DMS 273 (cell line): ENCODE measurements at regions not wholly inside any gene's neighbourhood (a gene's known extent, or its start where the extent isn't known, plus 50 kb on each side); places are given as distances from the start of the nearest gene placed in this dataset.
"Not testable (repeated sequence)": the region's sequence is repeated elsewhere in the genome, so short reads cannot be mapped to it uniquely, and the experiment has no call there.

Experiments used
- DNase-seq: peaks from one replicate; lab custom pipeline; 2025; ENCODE audit not compliant: unreplicated experiment; lab: John Stamatoyannopoulos, UW

GRCh38 chr6:100228834-100229441 lies 234.9 kb upstream of the MCHR2 start:
- DNase-seq, result peak; percentile 87

GRCh38 chr6:100228437-100228833 lies 234.4 kb upstream of the MCHR2 start:
- DNase-seq, result no peak

- DNase-seq, result no peak
These were observed 232.8 kb upstream of the MCHR2 start for GRCh38 chr6:100226811-100227210.

GRCh38 chr6:100223952-100224351 lies 229.9 kb upstream of the MCHR2 start:
- DNase-seq, result not testable (repeated sequence)

GRCh38 chr6:100220543-100220942 lies 226.5 kb upstream of the MCHR2 start:
- no peak for DNase-seq

GRCh38 chr6:100217225-100218012 lies 223.4 kb upstream of the MCHR2 start:
- DNase-seq, result no peak

- DNase-seq, result no peak
These were observed 222.7 kb upstream of the MCHR2 start for GRCh38 chr6:100216760-100217159.

GRCh38 chr6:100212131-100212530 lies 218.1 kb upstream of the MCHR2 start:
- DNase-seq, result no peak

- peak; percentile 26 for DNase-seq
These were observed 216.4 kb upstream of the MCHR2 start for GRCh38 chr6:100210137-100211117.

- DNase-seq, result no peak
These were observed 215.5 kb upstream of the MCHR2 start for GRCh38 chr6:100209323-100210136.

GRCh38 chr6:100203400-100203799 lies 209.4 kb upstream of the MCHR2 start:
- no peak for DNase-seq

- no peak for DNase-seq
These were observed 208.6 kb upstream of the MCHR2 start for GRCh38 chr6:100202417-100203194.

- not testable (repeated sequence) for DNase-seq
These were observed 202.4 kb upstream of the MCHR2 start for GRCh38 chr6:100196214-100196982.

- DNase-seq, result not testable (repeated sequence)
These were observed 201.2 kb upstream of the MCHR2 start for GRCh38 chr6:100195244-100195643.

- DNase-seq, result no peak
These were observed 200.5 kb upstream of the MCHR2 start for GRCh38 chr6:100194535-100194934.

- DNase-seq, result no peak
These were observed 194.7 kb upstream of the MCHR2 start for GRCh38 chr6:100188754-100189153.

GRCh38 chr6:100186552-100186951 lies 192.5 kb upstream of the MCHR2 start:
- DNase-seq, result no peak

- no peak for DNase-seq
These were observed 191.6 kb upstream of the MCHR2 start for GRCh38 chr6:100185615-100186014.

GRCh38 chr6:100184473-100184872 lies 190.4 kb upstream of the MCHR2 start:
- DNase-seq, result no peak
